H9 (cell line): ENCODE measurements at regions not wholly inside any gene's neighbourhood (a gene's known extent, or its start where the extent isn't known, plus 50 kb on each side); places are given as distances from the start of the nearest gene placed in this dataset.

Experiments
- DNase-seq: peaks from one replicate; pipeline ENCODE4 v3.0.0-alpha.2; 2017
- H2AFZ ChIP-seq: one replicate; pipeline ENCODE4 v1.6.1; 2013; ENCODE audit warnings: mild to moderate bottlenecking, low read length, control low read depth, moderate library complexity
- H2AK5ac ChIP-seq: 2 replicates; pipeline ENCODE4 v1.6.1; 2013; ENCODE audit warnings: low read length, control low read depth, mixed read lengths; ENCODE audit not compliant: insufficient read length
- H2BK120ac ChIP-seq: one replicate; pipeline ENCODE4 v1.6.1; 2013; ENCODE audit warnings: low read depth, mild to moderate bottlenecking, low read length, control low read depth, inconsistent platforms; ENCODE audit not compliant: poor library complexity, severe bottlenecking
- H2BK12ac ChIP-seq: 2 replicates; pipeline ENCODE4 v1.6.1; 2013; ENCODE audit warnings: low read length, control low read depth, mixed read lengths, low read depth; ENCODE audit not compliant: insufficient read length
- H2BK15ac ChIP-seq: 2 replicates; pipeline ENCODE4 v1.6.1; 2013; ENCODE audit warnings: low read depth, low read length, control low read depth
- H2BK20ac ChIP-seq: one replicate; pipeline ENCODE4 v1.6.1; 2013; ENCODE audit warnings: low read depth, mild to moderate bottlenecking, low read length, control low read depth, inconsistent platforms; ENCODE audit not compliant: poor library complexity, severe bottlenecking
- H2BK5ac ChIP-seq: 2 replicates; pipeline ENCODE4 v1.6.1; 2013; ENCODE audit warnings: low read length, control low read depth, mixed read lengths; ENCODE audit not compliant: insufficient read length
- H3K14ac ChIP-seq: 2 replicates; pipeline ENCODE4 v1.6.1; 2013; ENCODE audit warnings: low read length, control low read depth; ENCODE audit not compliant: insufficient read depth
- H3K18ac ChIP-seq: 2 replicates; pipeline ENCODE4 v1.6.1; 2013; ENCODE audit warnings: low read depth, mild to moderate bottlenecking, mixed read lengths, low read length, control low read depth; ENCODE audit not compliant: insufficient read length
- H3K23ac ChIP-seq: 2 replicates; pipeline ENCODE4 v1.6.1; 2013; ENCODE audit warnings: low read length, control low read depth, mixed read lengths, low read depth; ENCODE audit not compliant: insufficient read length
- H3K23me2 ChIP-seq: 2 replicates; pipeline ENCODE4 v1.6.1; 2013; ENCODE audit warnings: low read depth, mild to moderate bottlenecking, mixed read lengths, low read length, control low read depth; ENCODE audit not compliant: insufficient read length, poor library complexity, severe bottlenecking
- H3K27ac ChIP-seq: 2 replicates; pipeline ENCODE4 v1.5.1; 2013; ENCODE audit warnings: low read length, control low read depth, mixed read lengths, low read depth; ENCODE audit not compliant: insufficient read length
- H3K27me3 ChIP-seq: 2 replicates; pipeline ENCODE4 v1.6.1; 2013; ENCODE audit warnings: low read length, control low read depth, inconsistent platforms; ENCODE audit not compliant: insufficient read depth
- H3K4ac ChIP-seq: 2 replicates; pipeline ENCODE4 v1.6.1; 2013; ENCODE audit warnings: low read depth, mild to moderate bottlenecking, control low read depth, inconsistent platforms, low read length, moderate library complexity
- H3K4me1 ChIP-seq: 2 replicates; pipeline ENCODE4 v1.6.1; 2013; ENCODE audit warnings: low read length, control low read depth, inconsistent platforms; ENCODE audit not compliant: insufficient read depth
- H3K4me2 ChIP-seq: 2 replicates; pipeline ENCODE4 v1.6.1; 2013; ENCODE audit warnings: low read length, control low read depth, mixed read lengths; ENCODE audit not compliant: insufficient read length, insufficient read depth
- H3K56ac ChIP-seq: 2 replicates; pipeline ENCODE4 v1.6.1; 2013; ENCODE audit warnings: low read depth, mild to moderate bottlenecking, mixed read lengths, low read length, control low read depth; ENCODE audit not compliant: insufficient read length
- H3K79me1 ChIP-seq: 2 replicates; pipeline ENCODE4 v1.6.1; 2013; ENCODE audit warnings: low read depth, mild to moderate bottlenecking, moderate library complexity, low read length, control low read depth, inconsistent platforms; ENCODE audit not compliant: insufficient read depth, poor library complexity, severe bottlenecking
- H3K79me2 ChIP-seq: 2 replicates; pipeline ENCODE4 v1.6.1; 2013; ENCODE audit warnings: low read length, control low read depth, inconsistent platforms; ENCODE audit not compliant: insufficient read depth
- H3K9ac ChIP-seq: 2 replicates; pipeline ENCODE4 v1.6.1; 2013; ENCODE audit warnings: low read length, control low read depth, mixed read lengths; ENCODE audit not compliant: insufficient read length; ENCODE audit errors: extremely low read depth
- H3K9me3 ChIP-seq: one replicate; pipeline ENCODE4 v1.6.1; 2013; ENCODE audit warnings: low read depth, low read length, inconsistent platforms; ENCODE audit not compliant: control insufficient read depth
- H3T11ph ChIP-seq: one replicate; pipeline ENCODE4 v1.6.1; 2013; ENCODE audit warnings: mild to moderate bottlenecking, low read length, control low read depth, inconsistent platforms
- H4K20me1 ChIP-seq: one replicate; pipeline ENCODE4 v1.6.1; 2013; ENCODE audit not compliant: control insufficient read depth, insufficient read length, insufficient read depth
- H4K5ac ChIP-seq: 2 replicates; pipeline ENCODE4 v1.6.1; 2013; ENCODE audit warnings: low read depth, mild to moderate bottlenecking, mixed read lengths, low read length, control low read depth; ENCODE audit not compliant: insufficient read length
- H4K8ac ChIP-seq: replicated peaks from 2 replicates; pipeline ENCODE4 v1.6.1; 2013; ENCODE audit warnings: low read length, control low read depth, mixed read lengths, low read depth; ENCODE audit not compliant: insufficient read length
- H4K91ac ChIP-seq: 2 replicates; pipeline ENCODE4 v1.6.1; 2013; ENCODE audit warnings: low read depth, mild to moderate bottlenecking, moderate library complexity, mixed read lengths, low read length, control low read depth; ENCODE audit not compliant: insufficient read length
- H3K27ac Mint-ChIP-seq, 3 experiments: 2 replicates in 2 of 3; 3 replicates in 1 of 3; pipeline ENCODE4 v1.8.0; 2020 to 2021; ENCODE audit warnings: mixed read lengths in 3 of 3, mild to moderate bottlenecking in 1 of 3, moderate library complexity in 1 of 3
- H3K27me3 Mint-ChIP-seq: 2 replicates; pipeline ENCODE4 v1.8.0; 2021; ENCODE audit warnings: low read depth, mild to moderate bottlenecking, moderate library complexity, mixed read lengths
- H3K36me3 Mint-ChIP-seq, 3 experiments: 2 replicates in 2 of 3; 3 replicates in 1 of 3; pipeline ENCODE4 v1.8.0; 2020 to 2021; ENCODE audit warnings: low read depth in 3 of 3, mixed read lengths in 3 of 3; ENCODE audit not compliant: insufficient read depth in 1 of 3
- H3K4me1 Mint-ChIP-seq, 2 experiments: 2 replicates each; pipeline ENCODE4 v1.8.0; 2020; ENCODE audit warnings: mixed read lengths in 2 of 2
- H3K4me3 Mint-ChIP-seq, 2 experiments: 2 replicates in 1 of 2; 3 replicates in 1 of 2; pipeline ENCODE4 v1.8.0; 2020 to 2021; ENCODE audit warnings: mild to moderate bottlenecking in 2 of 2, mixed read lengths in 2 of 2, moderate library complexity in 1 of 2
- H3K9me3 Mint-ChIP-seq, 2 experiments: 2 replicates in 1 of 2; 3 replicates in 1 of 2; pipeline ENCODE4 v1.8.0; 2020; ENCODE audit warnings: mild to moderate bottlenecking in 2 of 2, mixed read lengths in 2 of 2, moderate library complexity in 1 of 2
- WGBS: extraction: QIAGEN DNeasy Blood & Tissue Kit; methylation state at CpG from one replicate; pipeline ENCODE4 v1.1.7; 2013; ENCODE audit warnings: missing lambda C conversion rate, low lambda C conversion rate, mixed read lengths; ENCODE audit not compliant: insufficient read length; ENCODE audit errors: extremely low coverage; 5-methylcytosine and 5-hydroxymethylcytosine counted together
- TF ChIP-seq, protein P1 (sequence below): fragments of 200-600 bp; sonication (generic); conservative IDR thresholded peaks from 3 replicates; pipeline ENCODE4 v1.8.0; 2021; ENCODE audit warnings: antibody characterized with exemption, mild to moderate bottlenecking

DNA sequence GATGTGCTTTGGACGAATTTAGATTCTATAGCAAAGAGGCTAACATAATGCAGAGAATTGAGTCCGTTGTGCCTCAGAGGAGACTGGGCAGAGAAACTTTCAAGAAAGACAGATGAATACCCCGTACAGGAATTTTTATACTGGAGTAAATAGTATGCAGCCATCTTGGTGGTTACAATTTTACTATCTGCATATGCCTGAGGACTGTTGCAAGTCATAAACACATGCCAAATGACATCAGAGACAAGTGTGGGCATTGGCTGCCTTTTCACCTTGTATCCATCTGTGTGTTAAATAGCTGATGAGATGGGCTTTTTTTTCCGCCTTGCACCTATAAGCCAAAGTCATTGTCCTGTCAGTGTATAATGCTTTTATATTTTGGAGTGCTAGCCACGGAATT, 267.5 kb upstream of the SP4 start:
- no peak overlapping the region for H2BK5ac ChIP-seq
- H4K91ac ChIP-seq = no peak overlapping the region
- H3K4me1 ChIP-seq = no peaks in the 10 kb centered on the region
- no peak overlapping the region for H2BK12ac ChIP-seq
- no peak overlapping the region for H3K56ac ChIP-seq
- Mint-ChIP-seq H3K4me3 (no peak overlapping the region), H3K36me3 (peaks cover 5 to 10% (median 7%) of the 10 kb centered on the region in 3 experiments), H3K27me3 (peaks cover 1% of the 10 kb centered on the region), H3K4me1 (no peaks in the 10 kb centered on the region), H3K9me3 (peaks cover 0 to 9% of the 10 kb centered on the region in 2 experiments; a peak in 4 of 5 replicates), H3K27ac (peak overlapping the region in 1 of 3 experiments; percentile 19; a peak in 1 of 7 replicates)
- no peak overlapping the region for H2AFZ ChIP-seq
- H2BK120ac ChIP-seq = no peak overlapping the region
- no peaks in the 10 kb centered on the region for H4K20me1 ChIP-seq
- no peak overlapping the region for H3K27ac ChIP-seq
- no peak overlapping the region for H2BK15ac ChIP-seq
- H3K4ac ChIP-seq = no peak overlapping the region
- H3K23me2 ChIP-seq = no peaks in the 10 kb centered on the region
- H4K8ac ChIP-seq = no peak overlapping the region
- H3K14ac ChIP-seq = no peak overlapping the region
- no peaks in the 10 kb centered on the region for H3K9me3 ChIP-seq
- no peak overlapping the region for H3K18ac ChIP-seq
- no peak overlapping the region for H3K9ac ChIP-seq
- TF ChIP-seq, protein P1, sequence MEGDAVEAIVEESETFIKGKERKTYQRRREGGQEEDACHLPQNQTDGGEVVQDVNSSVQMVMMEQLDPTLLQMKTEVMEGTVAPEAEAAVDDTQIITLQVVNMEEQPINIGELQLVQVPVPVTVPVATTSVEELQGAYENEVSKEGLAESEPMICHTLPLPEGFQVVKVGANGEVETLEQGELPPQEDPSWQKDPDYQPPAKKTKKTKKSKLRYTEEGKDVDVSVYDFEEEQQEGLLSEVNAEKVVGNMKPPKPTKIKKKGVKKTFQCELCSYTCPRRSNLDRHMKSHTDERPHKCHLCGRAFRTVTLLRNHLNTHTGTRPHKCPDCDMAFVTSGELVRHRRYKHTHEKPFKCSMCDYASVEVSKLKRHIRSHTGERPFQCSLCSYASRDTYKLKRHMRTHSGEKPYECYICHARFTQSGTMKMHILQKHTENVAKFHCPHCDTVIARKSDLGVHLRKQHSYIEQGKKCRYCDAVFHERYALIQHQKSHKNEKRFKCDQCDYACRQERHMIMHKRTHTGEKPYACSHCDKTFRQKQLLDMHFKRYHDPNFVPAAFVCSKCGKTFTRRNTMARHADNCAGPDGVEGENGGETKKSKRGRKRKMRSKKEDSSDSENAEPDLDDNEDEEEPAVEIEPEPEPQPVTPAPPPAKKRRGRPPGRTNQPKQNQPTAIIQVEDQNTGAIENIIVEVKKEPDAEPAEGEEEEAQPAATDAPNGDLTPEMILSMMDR = no peak
- H2BK20ac ChIP-seq = no peak overlapping the region
- H3K79me1 ChIP-seq = no peaks in the 10 kb centered on the region
- no peak overlapping the region for H4K5ac ChIP-seq
- no CpG with 5 or more reads among the region's 5 CpGs for WGBS
- H3K23ac ChIP-seq = no peak overlapping the region
- no peak overlapping the region for H2AK5ac ChIP-seq
- DNase-seq = no peak
- H3T11ph ChIP-seq = no peak overlapping the region
- no peaks in the 10 kb centered on the region for H3K79me2 ChIP-seq
- H3K27me3 ChIP-seq = no peaks in the 10 kb centered on the region
- no peak overlapping the region for H3K4me2 ChIP-seq
